OCI-LY7 (cell line): ENCODE measurements at regions not wholly inside any gene's neighbourhood (a gene's known extent, or its start where the extent isn't known, plus 50 kb on each side); places are given as distances from the start of the nearest gene placed in this dataset.

Source experiments
- BruUV-seq: library from RNA; stranded (reverse); fragments of 400-500 nt; replicated peaks from 2 replicates; lab custom pipeline; 2021; lab: Mats Ljungman, UMichigan
- CTCF ChIA-PET: fragments of 300-600 bp; sonication (Branson Sonifier 250); formaldehyde crosslinking; loops from one replicate; lab custom pipeline; 2022; ENCODE audit warnings: antibody characterized with exemption; ENCODE audit not compliant: unreplicated experiment; lab: Charles Lee
- POLR2A ChIA-PET: fragments of 300-600 bp; sonication (Branson Sonifier 250); formaldehyde crosslinking; loops from one replicate; lab custom pipeline; 2022; ENCODE audit warnings: antibody characterized with exemption; lab: Charles Lee
- DNase-seq: peaks from one replicate; pipeline ENCODE4 v3.0.0-alpha.2; 2015; ENCODE audit warnings: low spot score
- H2AFZ ChIP-seq: fragments of 200-600 bp; sonication (generic), shearing (Covaris generic); 2 replicates; pipeline ENCODE4 v1.6.1; 2014; ENCODE audit warnings: mild to moderate bottlenecking, antibody characterized with exemption, low read length, moderate library complexity
- H3K27ac ChIP-seq: fragments of 200-600 bp; sonication (generic); 2 replicates; pipeline ENCODE4 v1.5.1; 2014; ENCODE audit warnings: mixed run types, low read depth, mild to moderate bottlenecking, moderate library complexity, low read length, inconsistent platforms; ENCODE audit not compliant: poor library complexity, severe bottlenecking
- H3K36me3 ChIP-seq: fragments of 200-600 bp; sonication (generic); 2 replicates; pipeline ENCODE4 v1.6.1; 2014; ENCODE audit warnings: mild to moderate bottlenecking, antibody characterized with exemption, low read length, moderate library complexity, mixed read lengths; ENCODE audit not compliant: insufficient read depth
- H3K4me1 ChIP-seq: fragments of 200-600 bp; sonication (generic); 2 replicates; pipeline ENCODE4 v1.5.1; 2014; ENCODE audit warnings: mild to moderate bottlenecking, low read length; ENCODE audit not compliant: insufficient read depth, poor library complexity, severe bottlenecking
- H3K4me2 ChIP-seq: fragments of 200-600 bp; sonication (generic); 2 replicates; pipeline ENCODE4 v1.6.1; 2014; ENCODE audit warnings: mild to moderate bottlenecking, low read length
- H3K4me3 ChIP-seq: fragments of 200-600 bp; sonication (generic); 2 replicates; pipeline ENCODE4 v1.5.1; 2014; ENCODE audit warnings: mild to moderate bottlenecking, low read depth, low read length; ENCODE audit not compliant: poor library complexity, severe bottlenecking
- H3K79me2 ChIP-seq: fragments of 200-600 bp; sonication (generic); 2 replicates; pipeline ENCODE4 v1.6.1; 2016; ENCODE audit warnings: low read depth, mild to moderate bottlenecking, low read length, moderate library complexity, mixed read lengths; ENCODE audit not compliant: insufficient read depth
- H3K9me2 ChIP-seq: fragments of 200-600 bp; sonication (generic); 2 replicates; pipeline ENCODE4 v1.6.1; 2016; ENCODE audit warnings: mild to moderate bottlenecking, low read length, mixed read lengths; ENCODE audit not compliant: insufficient read depth
- H3K9me3 ChIP-seq: fragments of 200-600 bp; sonication (generic); 2 replicates; pipeline ENCODE4 v1.6.1; 2014; ENCODE audit warnings: mild to moderate bottlenecking, mixed run types, low read length, mixed read lengths
- H4K20me1 ChIP-seq: fragments of 200-600 bp; sonication (generic); 2 replicates; pipeline ENCODE4 v1.6.1; 2014; ENCODE audit warnings: mild to moderate bottlenecking, antibody characterized with exemption, low read length, moderate library complexity, mixed read lengths; ENCODE audit not compliant: insufficient read depth
- EZH2phosphoT487 ChIP-seq: fragments of 200-600 bp; sonication (generic); IDR thresholded peaks from 2 replicates; pipeline ENCODE4 v1.6.1; 2018; ENCODE audit warnings: low read depth, borderline replicate concordance, mild to moderate bottlenecking, mixed run types, antibody characterized with exemption, low read length, moderate library complexity, mixed read lengths
- intact Hi-C: fragments of 100-400 bp; cut with micrococcal nuclease; formaldehyde crosslinking; loops from one replicate; pipeline ENCODE4 v1.10.0; 2022; ENCODE audit not compliant: unreplicated experiment
- TF ChIP-seq, protein P1 (sequence below): fragments of 200-600 bp; sonication (generic); conservative IDR thresholded peaks from 2 replicates; pipeline ENCODE4 v1.5.1; 2014; ENCODE audit warnings: mild to moderate bottlenecking, antibody characterized with exemption, low read length, moderate library complexity, mixed read lengths

DNA sequence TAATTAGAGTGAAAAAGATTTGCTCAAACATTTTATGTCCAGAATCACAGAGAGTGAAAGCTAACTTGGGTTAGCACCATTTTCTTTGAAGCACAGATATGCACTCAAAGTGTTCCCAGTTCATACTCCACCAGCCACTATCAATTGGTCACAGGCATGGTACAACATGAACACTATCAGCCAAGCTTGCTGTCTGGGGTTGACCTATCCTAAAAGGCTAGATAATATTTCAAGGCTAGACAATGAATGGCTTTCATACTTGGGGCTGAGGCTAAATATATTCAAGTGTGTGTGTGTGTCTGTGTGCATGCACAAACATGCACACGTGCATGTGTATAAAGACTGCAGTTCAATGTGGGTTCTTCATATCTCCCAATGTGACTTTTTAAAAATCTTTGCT, 783.0 kb upstream of the GJE1 start:
- no peaks in the 10 kb centered on the region for H3K79me2 ChIP-seq
- H3K36me3 ChIP-seq: no peaks in the 10 kb centered on the region
- no peaks in the 10 kb centered on the region for H3K9me2 ChIP-seq
- CTCF ChIA-PET: no interaction called here
- H3K4me1 ChIP-seq: no peaks in the 10 kb centered on the region
- TF ChIP-seq, protein P1, sequence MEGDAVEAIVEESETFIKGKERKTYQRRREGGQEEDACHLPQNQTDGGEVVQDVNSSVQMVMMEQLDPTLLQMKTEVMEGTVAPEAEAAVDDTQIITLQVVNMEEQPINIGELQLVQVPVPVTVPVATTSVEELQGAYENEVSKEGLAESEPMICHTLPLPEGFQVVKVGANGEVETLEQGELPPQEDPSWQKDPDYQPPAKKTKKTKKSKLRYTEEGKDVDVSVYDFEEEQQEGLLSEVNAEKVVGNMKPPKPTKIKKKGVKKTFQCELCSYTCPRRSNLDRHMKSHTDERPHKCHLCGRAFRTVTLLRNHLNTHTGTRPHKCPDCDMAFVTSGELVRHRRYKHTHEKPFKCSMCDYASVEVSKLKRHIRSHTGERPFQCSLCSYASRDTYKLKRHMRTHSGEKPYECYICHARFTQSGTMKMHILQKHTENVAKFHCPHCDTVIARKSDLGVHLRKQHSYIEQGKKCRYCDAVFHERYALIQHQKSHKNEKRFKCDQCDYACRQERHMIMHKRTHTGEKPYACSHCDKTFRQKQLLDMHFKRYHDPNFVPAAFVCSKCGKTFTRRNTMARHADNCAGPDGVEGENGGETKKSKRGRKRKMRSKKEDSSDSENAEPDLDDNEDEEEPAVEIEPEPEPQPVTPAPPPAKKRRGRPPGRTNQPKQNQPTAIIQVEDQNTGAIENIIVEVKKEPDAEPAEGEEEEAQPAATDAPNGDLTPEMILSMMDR: no peak
- TF ChIP-seq EZH2phosphoT487: no peak
- no peak for DNase-seq
- no TSS peak for BruUV-seq
- no peak overlapping the region for H3K4me3 ChIP-seq
- no peaks in the 10 kb centered on the region for H3K9me3 ChIP-seq
- no peak overlapping the region for H2AFZ ChIP-seq
- H3K27ac ChIP-seq: no peak overlapping the region
- H4K20me1 ChIP-seq: no peaks in the 10 kb centered on the region
- intact Hi-C loops: no loop called here
- POLR2A ChIA-PET: interaction anchor here (0.6 to 1.0 kb wide), 2 partner anchors 23 to 57 kb away, joined by 3 read pairs; no protein-coding TSS in a partner anchor
- no peak overlapping the region for H3K4me2 ChIP-seq

DNA sequence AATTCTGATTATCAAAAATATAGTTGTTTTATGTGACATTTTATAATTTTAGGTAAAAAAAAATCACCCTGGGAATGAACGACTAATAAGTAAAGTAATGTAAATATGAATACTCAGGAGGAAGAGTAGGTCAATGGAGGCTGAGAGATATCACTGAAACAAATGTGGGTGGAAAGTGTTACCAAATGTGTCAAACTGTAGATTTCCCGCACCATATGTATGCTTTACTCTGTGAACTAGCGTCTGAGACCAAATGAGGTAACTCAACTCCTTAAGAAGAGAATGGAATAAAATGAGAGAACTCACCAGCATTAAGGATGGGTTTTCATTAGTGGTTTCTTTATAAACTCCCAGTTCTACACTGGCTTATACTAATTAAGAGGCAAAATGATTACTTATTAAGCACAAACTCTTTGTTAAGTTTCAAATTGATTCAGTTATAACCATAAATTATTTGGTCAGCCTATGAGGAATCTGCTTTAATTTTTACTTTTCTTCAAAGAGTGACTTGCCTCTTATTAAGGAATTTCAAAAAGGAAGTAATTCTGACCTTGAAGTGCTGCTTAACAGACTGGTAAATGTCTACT, 784.7 kb upstream of the GJE1 start:
- Histone ChIP-seq H3K79me2 (no peaks in the 10 kb centered on the region), H3K4me3 (no peak overlapping the region), H4K20me1 (no peaks in the 10 kb centered on the region), H2AFZ (no peak overlapping the region), H3K4me1 (no peaks in the 10 kb centered on the region), H3K36me3 (no peaks in the 10 kb centered on the region), H3K9me3 (no peaks in the 10 kb centered on the region), H3K4me2 (no peak overlapping the region), H3K27ac (no peak overlapping the region), H3K9me2 (no peaks in the 10 kb centered on the region)
- no TSS peak for BruUV-seq
- DNase-seq: no peak
- ChIA-PET POLR2A (interaction anchor here (0.5 kb wide), 1 partner anchor 91 kb away, joined by 3 read pairs; no protein-coding TSS in a partner anchor), CTCF (no interaction called here)
- TF ChIP-seq EZH2phosphoT487: no peak
- TF ChIP-seq, protein P1: no peak
- intact Hi-C loops: no loop called here

DNA sequence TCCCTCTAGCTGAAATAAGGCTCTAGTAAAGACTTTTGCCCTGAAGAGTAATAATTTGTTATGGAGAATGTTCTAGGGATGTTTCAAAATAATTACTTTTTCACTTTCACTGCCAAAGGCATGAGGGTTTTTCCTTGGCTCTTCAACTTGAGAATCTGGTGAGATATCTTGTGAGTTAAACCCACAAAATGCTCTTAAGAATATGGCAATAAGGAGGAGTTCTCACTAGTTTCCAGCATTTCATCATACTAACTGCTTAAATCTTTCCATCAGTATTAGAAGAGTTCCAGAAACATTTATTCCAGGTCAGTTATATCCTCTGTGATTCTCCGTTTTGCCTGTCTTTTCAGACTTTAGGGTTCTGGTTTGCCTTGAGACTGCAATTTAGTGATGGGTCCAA, 785.6 kb upstream of the GJE1 start:
- TF ChIP-seq EZH2phosphoT487: no peak
- TF ChIP-seq, protein P1: no peak
- Histone ChIP-seq H2AFZ (no peak overlapping the region), H3K4me2 (no peak overlapping the region), H3K36me3 (no peaks in the 10 kb centered on the region), H4K20me1 (no peaks in the 10 kb centered on the region), H3K4me3 (no peak overlapping the region), H3K4me1 (no peaks in the 10 kb centered on the region), H3K27ac (no peak overlapping the region), H3K9me3 (no peaks in the 10 kb centered on the region), H3K9me2 (no peaks in the 10 kb centered on the region), H3K79me2 (no peaks in the 10 kb centered on the region)
- ChIA-PET CTCF (no interaction called here), POLR2A (no interaction called here)
- no peak for DNase-seq
- intact Hi-C loops: no loop called here
- BruUV-seq: no TSS peak
